GM12891 (cell line): ENCODE measurements at regions not wholly inside any gene's neighbourhood (a gene's known extent, or its start where the extent isn't known, plus 50 kb on each side); places are given as distances from the start of the nearest gene placed in this dataset.

Source experiments
- PAX5 ChIP-seq: IDR thresholded peaks from 2 replicates; pipeline ENCODE4 v1.6.1; 2011; ENCODE audit warnings: low read length, moderate library complexity, mild to moderate bottlenecking; ENCODE audit not compliant: insufficient read depth, severe bottlenecking
- POLR2A ChIP-seq: IDR thresholded peaks from 2 replicates; pipeline ENCODE4 v1.6.1; 2011; ENCODE audit warnings: low read depth, low read length, control low read depth
- POLR2AphosphoS5 ChIP-seq: IDR thresholded peaks from 2 replicates; pipeline ENCODE4 v1.6.1; 2011; ENCODE audit warnings: low read depth, low read length, control low read depth
- POU2F2 ChIP-seq: IDR thresholded peaks from 2 replicates; pipeline ENCODE4 v1.6.1; 2011; ENCODE audit warnings: low read depth, mild to moderate bottlenecking, control low read depth, low read length, moderate library complexity
- TAF1 ChIP-seq: IDR thresholded peaks from 2 replicates; pipeline ENCODE4 v1.6.1; 2011; ENCODE audit warnings: low read depth, low read length, control low read depth

GRCh38 chr6:163954088-163954775 is 539.7 kb downstream of the QKI start:
- TF ChIP-seq POLR2A (no peak), POLR2AphosphoS5 (no peak), POU2F2 (no peak), TAF1 (no peak), PAX5 (no peak)
